H1 (cell line): ENCODE measurements at regions not wholly inside any gene's neighbourhood (a gene's known extent, or its start where the extent isn't known, plus 50 kb on each side); places are given as distances from the start of the nearest gene placed in this dataset.

Experiments
- CTCF ChIA-PET: fragments of 300-600 bp; sonication (Branson Sonifier 250); formaldehyde crosslinking; loops from one replicate; lab custom pipeline; 2021; ENCODE audit not compliant: partially characterized antibody; lab: Charles Lee
- POLR2A ChIA-PET: fragments of 300-600 bp; sonication (Branson Sonifier 250); formaldehyde crosslinking; loops from one replicate; lab custom pipeline; 2021; ENCODE audit warnings: inconsistent platforms; ENCODE audit not compliant: partially characterized antibody; lab: Charles Lee
- DNase-seq, 2 experiments: peaks; one replicate each; pipeline versions ENCODE4 v3.0.0 to v3.0.0-alpha.2; 2010 to 2022; ENCODE audit warnings: low spot score in 2 of 2, low read depth in 1 of 2, mixed read lengths in 1 of 2
- FAIRE-seq: peaks from 2 replicates; lab custom pipeline; 2011; peaks lifted over from hg19 to GRCh38; lab: Jason Lieb, UNC
- H2AFZ ChIP-seq: 2 replicates; pipeline ENCODE4 v1.8.1; 2012; ENCODE audit warnings: low read length, inconsistent platforms
- H2AK5ac ChIP-seq: 2 replicates; pipeline ENCODE4 v1.6.1; 2013; ENCODE audit warnings: low read depth, low read length
- H2BK120ac ChIP-seq: replicated peaks from 2 replicates; pipeline ENCODE3; 2013; ENCODE audit warnings: low read depth, low read length, inconsistent platforms
- H2BK12ac ChIP-seq: 2 replicates; pipeline ENCODE4 v1.6.1; 2013; ENCODE audit warnings: low read depth, low read length
- H2BK15ac ChIP-seq: 2 replicates; pipeline ENCODE4 v1.6.1; 2013; ENCODE audit warnings: low read length
- H2BK20ac ChIP-seq: 2 replicates; pipeline ENCODE4 v1.6.1; 2013; ENCODE audit warnings: low read length
- H2BK5ac ChIP-seq: 2 replicates; pipeline ENCODE4 v1.6.1; 2013; ENCODE audit warnings: low read depth, low read length
- H3K14ac ChIP-seq: 2 replicates; pipeline ENCODE4 v1.6.1; 2013; ENCODE audit warnings: inconsistent platforms; ENCODE audit not compliant: insufficient read length
- H3K18ac ChIP-seq: 2 replicates; pipeline ENCODE4 v1.6.1; 2013; ENCODE audit warnings: low read length; ENCODE audit errors: extremely low read depth
- H3K23ac ChIP-seq: 2 replicates; pipeline ENCODE4 v1.6.1; 2013; ENCODE audit warnings: inconsistent platforms; ENCODE audit not compliant: insufficient read length
- H3K23me2 ChIP-seq: 2 replicates; pipeline ENCODE4 v1.6.1; 2013; ENCODE audit warnings: low read depth, low read length
- H3K27ac ChIP-seq: 2 replicates; pipeline ENCODE4 v1.6.1; 2011; ENCODE audit warnings: low read depth, low read length, inconsistent platforms
- H3K27me3 ChIP-seq, 4 experiments: replicated peaks in 1 of 4; 1 replicate in 1 of 4; 2 replicates in 3 of 4; pipeline versions ENCODE4 v1.6.1 to v1.8.1; 2011 to 2013; ENCODE audit warnings: low read length in 3 of 4, mild to moderate bottlenecking in 3 of 4, inconsistent platforms in 2 of 4, mixed read lengths in 2 of 4, moderate library complexity in 1 of 4; ENCODE audit not compliant: control insufficient read depth in 3 of 4, insufficient read depth in 3 of 4; ENCODE audit errors: extremely low read depth in 1 of 4
- H3K36me3 ChIP-seq, 4 experiments: 2 replicates each; pipeline versions ENCODE4 v1.6.1 to v1.8.1; 2011 to 2013; ENCODE audit warnings: mild to moderate bottlenecking in 4 of 4, low read length in 3 of 4, moderate library complexity in 2 of 4, control low read depth in 1 of 4, inconsistent platforms in 1 of 4; ENCODE audit not compliant: insufficient read depth in 4 of 4, control insufficient read depth in 2 of 4
- H3K4ac ChIP-seq: replicated peaks from 2 replicates; pipeline ENCODE3; 2013; ENCODE audit warnings: low read length, low read depth, mixed read lengths, inconsistent platforms; ENCODE audit not compliant: insufficient read length
- H3K4me1 ChIP-seq, 4 experiments: replicated peaks in 1 of 4; 1 replicate in 1 of 4; 2 replicates in 3 of 4; pipeline versions ENCODE4 v1.6.1 to v1.8.1; 2011 to 2013; ENCODE audit warnings: low read length in 3 of 4, inconsistent platforms in 2 of 4, mixed read lengths in 1 of 4; ENCODE audit not compliant: insufficient read depth in 4 of 4, control insufficient read depth in 3 of 4
- H3K4me2 ChIP-seq, 2 experiments: 2 replicates each; pipeline versions ENCODE4 v1.6.1 to v1.8.1; 2011 to 2013; ENCODE audit warnings: low read depth in 2 of 2, low read length in 2 of 2, control low read depth in 1 of 2, inconsistent platforms in 1 of 2, mild to moderate bottlenecking in 1 of 2; ENCODE audit not compliant: insufficient read depth in 1 of 2
- H3K4me3 ChIP-seq, 4 experiments: fragments of 200-600, 300-600 bp in 1 of 4; sonication (generic), shearing (Covaris generic), sonication (Bioruptor Twin) in 1 of 4; 2 replicates each; pipeline versions ENCODE4 v1.5.1 to v1.8.1; 2011 to 2016; ENCODE audit warnings: low read length in 4 of 4, low read depth in 3 of 4, control low read depth in 2 of 4, inconsistent platforms in 2 of 4, mild to moderate bottlenecking in 2 of 4, mixed read lengths in 1 of 4, moderate library complexity in 1 of 4; ENCODE audit not compliant: insufficient read depth in 2 of 4; ENCODE audit errors: extremely low read depth in 1 of 4
- H3K56ac ChIP-seq: replicated peaks from 2 replicates; pipeline ENCODE3; 2013; ENCODE audit warnings: low read depth, mild to moderate bottlenecking, mixed read lengths, low read length, inconsistent platforms; ENCODE audit not compliant: insufficient read length
- H3K79me1 ChIP-seq: 2 replicates; pipeline ENCODE4 v1.6.1; 2013; ENCODE audit warnings: low read depth, low read length, control low read depth
- H3K79me2 ChIP-seq, 2 experiments: 2 replicates each; pipeline versions ENCODE4 v1.6.1 to v1.8.1; 2012 to 2013; ENCODE audit warnings: low read length in 2 of 2, mild to moderate bottlenecking in 2 of 2, inconsistent platforms in 1 of 2; ENCODE audit not compliant: insufficient read depth in 2 of 2, control insufficient read depth in 1 of 2
- H3K9ac ChIP-seq, 4 experiments: replicated peaks in 1 of 4; 1 replicate in 1 of 4; 2 replicates in 3 of 4; pipeline versions ENCODE4 v1.6.1 to v1.8.1; 2011 to 2013; ENCODE audit warnings: low read depth in 3 of 4, low read length in 3 of 4, control low read depth in 2 of 4, mild to moderate bottlenecking in 2 of 4, moderate library complexity in 2 of 4, inconsistent platforms in 1 of 4; ENCODE audit errors: extremely low read depth in 1 of 4
- H3K9me3 ChIP-seq, 2 experiments: 2 replicates each; pipeline versions ENCODE4 v1.6.1 to v1.8.1; 2012 to 2013; ENCODE audit warnings: mild to moderate bottlenecking in 2 of 2, moderate library complexity in 2 of 2, control low read depth in 1 of 2, inconsistent platforms in 1 of 2, low read depth in 1 of 2, low read length in 1 of 2, mixed read lengths in 1 of 2; ENCODE audit not compliant: insufficient read depth in 2 of 2
- H4K20me1 ChIP-seq, 2 experiments: replicated peaks in 1 of 2; 2 replicates each; pipeline versions ENCODE3 to v1.8.1; 2011 to 2013; ENCODE audit warnings: inconsistent platforms in 2 of 2, low read length in 2 of 2, mild to moderate bottlenecking in 1 of 2; ENCODE audit not compliant: insufficient read depth in 2 of 2, control insufficient read depth in 1 of 2
- H4K5ac ChIP-seq: 2 replicates; pipeline ENCODE4 v1.6.1; 2013; ENCODE audit warnings: low read length, low read depth, mixed read lengths, inconsistent platforms; ENCODE audit not compliant: insufficient read length
- H4K8ac ChIP-seq: 2 replicates; pipeline ENCODE4 v1.8.0; 2013; ENCODE audit warnings: mild to moderate bottlenecking, moderate library complexity, low read length, inconsistent platforms; ENCODE audit not compliant: insufficient read depth; ENCODE audit errors: extremely low read depth
- H4K91ac ChIP-seq: replicated peaks from 2 replicates; pipeline ENCODE3; 2013; ENCODE audit warnings: low read length, mixed read lengths, inconsistent platforms; ENCODE audit not compliant: insufficient read length
- CTCF ChIP-seq, 3 experiments: IDR thresholded peaks; 1 replicate in 2 of 3; 2 replicates in 1 of 3; pipeline versions ENCODE4 v1.5.1 to v1.6.1; 2011; ENCODE audit warnings: low read length in 3 of 3, mild to moderate bottlenecking in 3 of 3, inconsistent platforms in 2 of 3, low read depth in 1 of 3, moderate library complexity in 1 of 3; ENCODE audit not compliant: insufficient read depth in 1 of 3; ENCODE audit errors: control extremely low read depth in 1 of 3
- WGBS, 2 experiments: shearing (Covaris generic) in 1 of 2; methylation state at CpG; one replicate each; pipeline versions ENCODE4 v1.1.6 to v1.1.7; 2013 to 2015; ENCODE audit warnings: low lambda C conversion rate in 2 of 2, mixed read lengths in 2 of 2, inconsistent platforms in 1 of 2, low coverage in 1 of 2, missing lambda C conversion rate in 1 of 2; ENCODE audit not compliant: insufficient replicate concordance in 2 of 2, insufficient coverage in 1 of 2, insufficient read length in 1 of 2; ENCODE audit errors: extremely low coverage in 1 of 2, missing lambda C conversion rate in 1 of 2; 5-methylcytosine and 5-hydroxymethylcytosine counted together

GRCh38 chr18:78271790-78272189, 707.8 kb upstream of the SALL3 start:
- 85% methylated on average over 9 of the region's 9 CpGs; no CpG with 5 or more reads in 1 of the 2 experiments for WGBS, 2 experiments
- no peak overlapping the region for H2BK20ac ChIP-seq
- H3K4me3 ChIP-seq = no peak overlapping the region
- no peaks in the 10 kb centered on the region for H4K20me1 ChIP-seq
- H3K23me2 ChIP-seq = no peaks in the 10 kb centered on the region
- H3K79me1 ChIP-seq = no peaks in the 10 kb centered on the region
- H3K27ac ChIP-seq = no peak overlapping the region
- no peak overlapping the region for H4K5ac ChIP-seq
- no peak overlapping the region for H3K4ac ChIP-seq
- no peaks in the 10 kb centered on the region for H3K79me2 ChIP-seq
- no peak overlapping the region for H3K4me2 ChIP-seq
- H3K9me3 ChIP-seq = 0 out of 4 replicates have a peak, but pooled peaks cover 0 to 3% of the 10 kb centered on the region in 2 experiments
- H3K56ac ChIP-seq = no peak overlapping the region
- ChIA-PET POLR2A (no interaction called here), CTCF (interaction anchor here (0.6 kb wide), 1 partner anchor 90 kb away, joined by 3 read pairs; no protein-coding TSS in a partner anchor)
- H3K27me3 ChIP-seq = no peaks in the 10 kb centered on the region
- H2BK120ac ChIP-seq = no peak overlapping the region
- H3K9ac ChIP-seq = no peak overlapping the region
- H3K36me3 ChIP-seq = no peaks in the 10 kb centered on the region
- H2AK5ac ChIP-seq = no peak overlapping the region
- H2AFZ ChIP-seq = no peak overlapping the region
- no peak overlapping the region for H4K8ac ChIP-seq
- H2BK12ac ChIP-seq = no peak overlapping the region
- no peak overlapping the region for H2BK15ac ChIP-seq
- H3K4me1 ChIP-seq = no peaks in the 10 kb centered on the region
- DNase-seq = no peak
- FAIRE-seq = no peak
- H3K23ac ChIP-seq = no peak overlapping the region
- no peak overlapping the region for H3K14ac ChIP-seq
- no peak overlapping the region for H2BK5ac ChIP-seq
- no peak overlapping the region for H4K91ac ChIP-seq
- no peak overlapping the region for H3K18ac ChIP-seq
- no peak for TF ChIP-seq CTCF (IDR thresholded peaks at IDR 0.05; ENCODE audit: control extremely low read depth in 1 of 3, insufficient read depth in 1 of 3, low read depth in 1 of 3, low read length in 3 of 3)
